22Rv1 (cell line): ENCODE measurements at regions not wholly inside any gene's neighbourhood (a gene's known extent, or its start where the extent isn't known, plus 50 kb on each side); places are given as distances from the start of the nearest gene placed in this dataset.

Source experiments
- H3K27ac ChIP-seq: fragments of 450-650 bp; 2 replicates; pipeline ENCODE4 v1.5.1; 2017
- CTCF ChIP-seq: fragments of 450-650 bp; IDR thresholded peaks from 2 replicates; pipeline ENCODE4 v1.5.1; 2017; ENCODE audit warnings: mild to moderate bottlenecking
- ZFX ChIP-seq: fragments of 450-650 bp; IDR thresholded peaks from 2 replicates; pipeline ENCODE4 v1.6.1; 2017; ENCODE audit warnings: antibody characterized with exemption, borderline replicate concordance

GRCh38 chr1:58931756-58932155, 147.9 kb upstream of the JUN start:
- TF ChIP-seq CTCF, result no peak
- TF ChIP-seq ZFX, result no peak
- no peak overlapping the region for H3K27ac ChIP-seq

GRCh38 chr1:58932859-58933598, 149.2 kb upstream of the JUN start:
- no peak overlapping the region for H3K27ac ChIP-seq
- TF ChIP-seq CTCF, result no peak
- TF ChIP-seq ZFX, result no peak

- no peak for TF ChIP-seq CTCF
- no peak for TF ChIP-seq ZFX
- no peak overlapping the region for H3K27ac ChIP-seq
These were observed 149.7 kb upstream of the JUN start for GRCh38 chr1:58933599-58933926.

GRCh38 chr1:58934706-58935105, 150.9 kb upstream of the JUN start:
- no peak overlapping the region for H3K27ac ChIP-seq
- TF ChIP-seq CTCF (no peak), ZFX (no peak)

GRCh38 chr1:58936973-58937372, 153.1 kb upstream of the JUN start:
- no peak overlapping the region for H3K27ac ChIP-seq
- TF ChIP-seq ZFX, result no peak
- no peak for TF ChIP-seq CTCF

- no peak for TF ChIP-seq ZFX
- TF ChIP-seq CTCF, result no peak
- H3K27ac ChIP-seq, result no peak overlapping the region
These were observed 155.3 kb upstream of the JUN start for GRCh38 chr1:58939146-58939545.

GRCh38 chr1:58939666-58940370, 156.0 kb upstream of the JUN start:
- H3K27ac ChIP-seq, result no peak overlapping the region
- TF ChIP-seq ZFX, result no peak
- TF ChIP-seq CTCF, result no peak
